HL-60 (cell line): ENCODE measurements at regions not wholly inside any gene's neighbourhood (a gene's known extent, or its start where the extent isn't known, plus 50 kb on each side); places are given as distances from the start of the nearest gene placed in this dataset.

Experiments used
- DNase-seq, 2 experiments: peaks; one replicate each; pipeline ENCODE4 v3.0.0-alpha.2; 2010 to 2020; ENCODE audit warnings: low read depth in 1 of 2, low spot score in 1 of 2
- H3K27ac ChIP-seq: fragments of 250-450 bp; sonication (Bioruptor Pico); replicated peaks from 2 replicates; pipeline ENCODE4 v1.5.1; 2020; ENCODE audit warnings: mild to moderate bottlenecking, moderate library complexity
- H3K27me3 ChIP-seq: fragments of 250-450 bp; sonication (Bioruptor Pico); 2 replicates; pipeline ENCODE4 v1.5.1; 2021; ENCODE audit warnings: mild to moderate bottlenecking, moderate library complexity; ENCODE audit not compliant: insufficient read depth, poor library complexity, severe bottlenecking
- H3K4me3 ChIP-seq: replicated peaks from 2 replicates; pipeline ENCODE4 v1.5.1; 2011; ENCODE audit warnings: mild to moderate bottlenecking, control low read depth, low read length; ENCODE audit not compliant: insufficient read depth
- GABPA ChIP-seq: IDR thresholded peaks from 2 replicates; pipeline ENCODE4 v1.6.1; 2012; ENCODE audit warnings: low read depth
- POLR2AphosphoS5 ChIP-seq: IDR thresholded peaks from 2 replicates; pipeline ENCODE4 v1.6.1; 2012; ENCODE audit warnings: low read depth
- REST ChIP-seq: IDR thresholded peaks from 2 replicates; pipeline ENCODE4 v1.6.1; 2012; ENCODE audit warnings: low read depth; ENCODE audit not compliant: insufficient replicate concordance
- SPI1 ChIP-seq: IDR thresholded peaks from 2 replicates; pipeline ENCODE4 v1.6.1; 2012; ENCODE audit warnings: low read depth, mild to moderate bottlenecking, borderline replicate concordance
- TF ChIP-seq, protein P1 (sequence below): IDR thresholded peaks from one replicate; pipeline ENCODE4 v1.5.1; 2011; ENCODE audit warnings: low read length, control low read depth, inconsistent platforms; ENCODE audit not compliant: insufficient read depth

GRCh38 chr2:196278491-196278911 is 107.1 kb upstream of the STK17B start:
- H3K27me3 ChIP-seq, result no peaks in the 10 kb centered on the region
- no peak for DNase-seq
- TF ChIP-seq, protein P1, sequence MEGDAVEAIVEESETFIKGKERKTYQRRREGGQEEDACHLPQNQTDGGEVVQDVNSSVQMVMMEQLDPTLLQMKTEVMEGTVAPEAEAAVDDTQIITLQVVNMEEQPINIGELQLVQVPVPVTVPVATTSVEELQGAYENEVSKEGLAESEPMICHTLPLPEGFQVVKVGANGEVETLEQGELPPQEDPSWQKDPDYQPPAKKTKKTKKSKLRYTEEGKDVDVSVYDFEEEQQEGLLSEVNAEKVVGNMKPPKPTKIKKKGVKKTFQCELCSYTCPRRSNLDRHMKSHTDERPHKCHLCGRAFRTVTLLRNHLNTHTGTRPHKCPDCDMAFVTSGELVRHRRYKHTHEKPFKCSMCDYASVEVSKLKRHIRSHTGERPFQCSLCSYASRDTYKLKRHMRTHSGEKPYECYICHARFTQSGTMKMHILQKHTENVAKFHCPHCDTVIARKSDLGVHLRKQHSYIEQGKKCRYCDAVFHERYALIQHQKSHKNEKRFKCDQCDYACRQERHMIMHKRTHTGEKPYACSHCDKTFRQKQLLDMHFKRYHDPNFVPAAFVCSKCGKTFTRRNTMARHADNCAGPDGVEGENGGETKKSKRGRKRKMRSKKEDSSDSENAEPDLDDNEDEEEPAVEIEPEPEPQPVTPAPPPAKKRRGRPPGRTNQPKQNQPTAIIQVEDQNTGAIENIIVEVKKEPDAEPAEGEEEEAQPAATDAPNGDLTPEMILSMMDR, result no peak
- no peak for TF ChIP-seq GABPA
- TF ChIP-seq POLR2AphosphoS5, result no peak
- no peak for TF ChIP-seq SPI1
- TF ChIP-seq REST, result no peak
- no peak overlapping the region for H3K4me3 ChIP-seq
- H3K27ac ChIP-seq, result no peak overlapping the region

- TF ChIP-seq, protein P1, result no peak
- TF ChIP-seq GABPA (no peak), SPI1 (no peak), REST (no peak), POLR2AphosphoS5 (no peak)
- Histone ChIP-seq H3K27me3 (no peaks in the 10 kb centered on the region), H3K27ac (no peak overlapping the region), H3K4me3 (no peak overlapping the region)
- DNase-seq, result no peak
Measured at GRCh38 chr2:196279541-196279940, 108.2 kb upstream of the STK17B start.

DNA sequence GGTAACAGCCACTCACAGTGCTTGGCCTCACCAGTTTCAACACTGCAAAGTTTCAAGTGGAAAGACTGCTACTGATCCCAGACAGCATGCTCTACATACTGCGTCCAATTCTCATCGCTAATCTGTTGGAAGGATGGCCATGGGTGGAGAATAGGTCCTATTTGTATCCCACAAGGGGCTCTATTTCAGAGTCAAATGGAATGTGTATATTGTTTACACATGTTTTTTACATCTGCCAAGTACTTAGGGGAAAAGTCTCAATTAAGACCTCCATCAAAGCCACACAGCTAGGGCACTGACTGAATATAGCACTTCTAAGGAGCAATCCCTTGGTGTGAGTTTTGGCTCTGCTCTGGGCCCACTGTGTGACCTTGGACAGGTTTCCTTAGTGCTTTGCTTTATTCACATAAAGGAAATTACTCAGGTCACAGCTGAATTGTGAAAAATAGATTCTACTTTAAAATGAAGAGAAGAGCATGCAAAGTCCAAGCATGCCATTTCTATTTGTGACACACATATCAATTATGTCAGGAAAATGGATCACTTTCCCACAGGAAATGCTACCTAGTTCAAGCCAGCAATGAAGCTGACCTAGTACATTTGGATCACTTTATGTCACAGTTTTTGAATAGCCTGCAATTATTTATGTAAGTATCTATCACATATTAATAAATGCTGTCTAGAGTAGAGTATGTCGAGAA is 112.9 kb upstream of the STK17B start:
- Histone ChIP-seq H3K27me3 (no peaks in the 10 kb centered on the region), H3K27ac (no peak overlapping the region), H3K4me3 (no peak overlapping the region)
- DNase-seq, result no peak
- no peak for TF ChIP-seq GABPA
- no peak for TF ChIP-seq SPI1
- TF ChIP-seq POLR2AphosphoS5, result no peak
- TF ChIP-seq REST, result no peak
- TF ChIP-seq, protein P1, result no peak
